Gastroesophageal sphincter (tissue), 4 donors: ENCODE measurements at regions not wholly inside any gene's neighbourhood (a gene's known extent, or its start where the extent isn't known, plus 50 kb on each side); places are given as distances from the start of the nearest gene placed in this dataset.

Experiments used
- ATAC-seq: fragments of 150-250 bp; one replicate; pipeline ENCODE4 v1.9.1; 2016; ENCODE audit warnings: mild to moderate bottlenecking, moderate library complexity
- H3K27ac ChIP-seq, 4 donors: fragments of 200-600 bp; sonication (generic) in 3 of 4; 1 replicate in 3 of 4; 2 replicates in 1 of 4; pipeline ENCODE4 v1.5.1; 2016 to 2019
- H3K27me3 ChIP-seq: fragments of 200-600 bp; sonication (generic); one replicate; pipeline ENCODE4 v1.5.1; 2019
- H3K36me3 ChIP-seq, 2 donors: fragments of 200-600 bp; sonication (generic); one replicate each; pipeline ENCODE4 v1.5.1; 2019; ENCODE audit warnings: control low read depth in 1 of 2
- H3K4me1 ChIP-seq, 3 donors: fragments of 200-600 bp; sonication (generic); 1 replicate in 2 of 3; 2 replicates in 1 of 3; pipeline ENCODE4 v1.5.1; 2016 to 2019; ENCODE audit warnings: control low read depth in 2 of 3
- H3K4me3 ChIP-seq, 2 donors: fragments of 200-600 bp; sonication (generic); one replicate each; pipeline ENCODE4 v1.5.1; 2019; ENCODE audit warnings: mild to moderate bottlenecking in 1 of 2, moderate library complexity in 1 of 2
- H3K9me3 ChIP-seq, 3 donors: fragments of 200-600 bp; sonication (generic); one replicate each; pipeline ENCODE4 v1.5.1; 2017 to 2019; ENCODE audit warnings: control low read depth in 2 of 3
- EP300 ChIP-seq: sonication (generic); formaldehyde crosslinking; IDR thresholded peaks from one replicate; pipeline ENCODE4 v1.6.1; 2017; ENCODE audit warnings: antibody characterized with exemption, mild to moderate bottlenecking
- POLR2A ChIP-seq, 2 donors: fragments of 450-650 bp; IDR thresholded peaks; one replicate each; pipeline ENCODE4 v1.6.1; 2017; ENCODE audit warnings: antibody characterized with exemption in 2 of 2, mild to moderate bottlenecking in 2 of 2, moderate library complexity in 1 of 2
- POLR2AphosphoS5 ChIP-seq: sonication (generic); formaldehyde crosslinking; IDR thresholded peaks from one replicate; pipeline ENCODE4 v1.6.1; 2017; ENCODE audit warnings: antibody characterized with exemption
- WGBS, 2 donors: methylation state at CpG; one replicate each; pipeline ENCODE4 v1.1.5; 2018; ENCODE audit warnings: low coverage in 1 of 2; 5-methylcytosine and 5-hydroxymethylcytosine counted together
- TF ChIP-seq, protein P1 (sequence below), 4 experiments: fragments of 200-600 bp in 2 of 4; fragments of 450-650 bp in 2 of 4; sonication (generic) in 1 of 4; IDR thresholded peaks; one replicate each; pipeline ENCODE4 v1.5.1; 2017 to 2019; ENCODE audit warnings: antibody characterized with exemption in 4 of 4, mild to moderate bottlenecking in 2 of 4, moderate library complexity in 2 of 4

DNA sequence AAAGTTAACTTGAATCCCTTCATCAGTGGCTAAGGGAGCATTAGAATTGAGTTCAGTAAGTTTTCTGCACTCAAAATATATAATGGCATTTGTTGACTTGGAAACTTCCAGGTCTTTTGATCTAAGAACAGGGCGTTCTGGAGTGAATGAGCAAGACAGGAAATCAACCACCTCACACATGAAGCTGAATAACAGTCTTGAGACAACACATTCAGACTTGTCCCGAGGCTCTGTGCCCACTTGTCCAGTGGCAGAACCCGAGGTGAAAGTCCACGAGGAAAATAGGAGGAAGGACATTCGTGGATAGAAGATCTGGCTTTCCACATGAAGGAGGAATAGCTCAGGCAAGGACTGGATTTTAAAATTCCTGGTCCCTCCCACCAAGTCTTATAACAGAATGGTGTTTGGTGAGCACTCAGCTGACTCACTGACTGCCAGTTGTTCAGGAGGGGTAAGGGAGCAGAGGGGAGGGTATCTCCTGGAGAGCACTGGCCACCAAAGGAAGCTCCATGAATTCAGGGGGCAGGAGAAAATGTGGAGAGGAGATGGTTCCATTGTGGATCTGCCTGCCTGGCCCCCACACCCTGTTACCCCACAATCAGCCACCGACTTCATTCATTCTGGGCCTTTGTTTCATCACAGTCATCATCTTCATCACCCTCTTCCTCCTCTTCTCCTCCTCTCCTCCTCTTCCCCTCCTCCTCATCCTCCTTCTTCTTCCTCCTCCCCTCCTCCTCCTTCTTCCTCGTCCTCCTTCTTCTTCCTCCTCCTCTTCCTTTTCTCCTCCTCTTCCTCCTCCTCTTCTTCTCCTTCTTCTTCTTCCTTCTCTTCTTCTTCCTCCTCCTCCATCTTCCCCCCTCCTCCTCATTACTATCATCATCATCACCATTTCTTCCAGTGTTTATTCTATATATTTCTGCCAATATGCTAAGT, 620.1 kb downstream of the MED13L start:
- Histone ChIP-seq H3K27ac (no peak overlapping the region), H3K27me3 (peaks cover under 1% of the 10 kb centered on the region), H3K36me3 (no peaks in the 10 kb centered on the region), H3K9me3 (no peaks in the 10 kb centered on the region), H3K4me3 (no peak overlapping the region), H3K4me1 (peaks cover 0 to 5% (median 0%) of the 10 kb centered on the region in 3 donors)
- no peak for TF ChIP-seq POLR2A (IDR thresholded peaks at IDR 0.05)
- no peak for TF ChIP-seq EP300
- TF ChIP-seq POLR2AphosphoS5: no peak
- TF ChIP-seq, protein P1, sequence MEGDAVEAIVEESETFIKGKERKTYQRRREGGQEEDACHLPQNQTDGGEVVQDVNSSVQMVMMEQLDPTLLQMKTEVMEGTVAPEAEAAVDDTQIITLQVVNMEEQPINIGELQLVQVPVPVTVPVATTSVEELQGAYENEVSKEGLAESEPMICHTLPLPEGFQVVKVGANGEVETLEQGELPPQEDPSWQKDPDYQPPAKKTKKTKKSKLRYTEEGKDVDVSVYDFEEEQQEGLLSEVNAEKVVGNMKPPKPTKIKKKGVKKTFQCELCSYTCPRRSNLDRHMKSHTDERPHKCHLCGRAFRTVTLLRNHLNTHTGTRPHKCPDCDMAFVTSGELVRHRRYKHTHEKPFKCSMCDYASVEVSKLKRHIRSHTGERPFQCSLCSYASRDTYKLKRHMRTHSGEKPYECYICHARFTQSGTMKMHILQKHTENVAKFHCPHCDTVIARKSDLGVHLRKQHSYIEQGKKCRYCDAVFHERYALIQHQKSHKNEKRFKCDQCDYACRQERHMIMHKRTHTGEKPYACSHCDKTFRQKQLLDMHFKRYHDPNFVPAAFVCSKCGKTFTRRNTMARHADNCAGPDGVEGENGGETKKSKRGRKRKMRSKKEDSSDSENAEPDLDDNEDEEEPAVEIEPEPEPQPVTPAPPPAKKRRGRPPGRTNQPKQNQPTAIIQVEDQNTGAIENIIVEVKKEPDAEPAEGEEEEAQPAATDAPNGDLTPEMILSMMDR (IDR thresholded peaks at IDR 0.05): no peak
- WGBS, 2 donors: 90 to 93% methylated on average over 5 to 6 of the region's 7 CpGs
- no peak for ATAC-seq

DNA sequence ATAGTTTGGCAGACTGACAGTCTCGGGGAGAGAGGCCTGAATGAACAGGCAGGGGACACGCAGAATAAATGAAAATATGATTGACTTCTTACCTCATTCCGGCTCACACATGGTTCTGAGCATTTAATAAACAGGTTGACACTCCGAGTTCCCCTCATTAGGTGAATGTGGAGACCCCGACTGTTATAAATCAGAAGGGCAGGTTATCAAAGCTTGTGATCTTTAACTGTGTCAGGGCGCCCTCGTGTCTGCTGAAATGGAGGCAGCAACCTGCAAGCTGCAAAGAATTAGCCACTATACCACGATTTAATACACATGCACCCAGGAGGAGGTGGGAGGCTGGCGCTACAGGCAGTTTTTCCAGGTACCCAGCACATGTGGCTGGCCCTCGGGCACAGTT, 627.5 kb downstream of the MED13L start:
- Histone ChIP-seq H3K9me3 (no peaks in the 10 kb centered on the region), H3K27me3 (peaks cover 23% of the 10 kb centered on the region), H3K27ac (no peak overlapping the region), H3K4me1 (no peaks in the 10 kb centered on the region), H3K36me3 (no peaks in the 10 kb centered on the region), H3K4me3 (no peak overlapping the region)
- TF ChIP-seq, protein P1 (IDR thresholded peaks at IDR 0.05): no peak
- no peak for TF ChIP-seq EP300
- no peak for TF ChIP-seq POLR2AphosphoS5
- TF ChIP-seq POLR2A (IDR thresholded peaks at IDR 0.05): no peak
- no peak for ATAC-seq
- WGBS, 2 donors: 22 to 33% methylated on average over 4 to 10 of the region's 10 CpGs

DNA sequence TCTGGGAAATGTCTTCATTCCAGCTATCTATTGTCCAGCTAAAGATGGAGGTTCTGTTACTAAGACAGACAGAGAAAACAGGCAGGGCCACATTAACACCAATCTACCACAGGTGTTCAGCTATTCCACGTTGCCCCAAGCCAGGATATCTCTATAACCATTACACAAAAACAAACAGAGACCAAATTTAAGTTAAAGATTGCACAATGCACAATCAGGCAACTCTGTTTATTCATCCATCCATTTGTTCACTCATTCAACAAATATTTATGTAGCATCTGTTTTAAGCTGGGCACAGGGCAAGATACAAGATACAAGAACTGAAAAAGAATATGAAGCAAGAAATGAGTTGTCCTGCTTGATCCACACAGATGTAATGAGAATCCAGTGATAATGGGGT, 629.0 kb downstream of the MED13L start:
- H3K4me1 ChIP-seq: no peaks in the 10 kb centered on the region
- no peaks in the 10 kb centered on the region for H3K9me3 ChIP-seq
- no peaks in the 10 kb centered on the region for H3K36me3 ChIP-seq
- TF ChIP-seq POLR2A (IDR thresholded peaks at IDR 0.05) (no peak), EP300 (no peak), POLR2AphosphoS5 (no peak)
- TF ChIP-seq, protein P1 (IDR thresholded peaks at IDR 0.05): no peak
- 40 to 56% methylated on average over 1 of the region's 1 CpG for WGBS, 2 donors
- no peak overlapping the region for H3K4me3 ChIP-seq
- no peak for ATAC-seq
- H3K27ac ChIP-seq: no peak overlapping the region
- H3K27me3 ChIP-seq: peaks cover 25% of the 10 kb centered on the region

DNA sequence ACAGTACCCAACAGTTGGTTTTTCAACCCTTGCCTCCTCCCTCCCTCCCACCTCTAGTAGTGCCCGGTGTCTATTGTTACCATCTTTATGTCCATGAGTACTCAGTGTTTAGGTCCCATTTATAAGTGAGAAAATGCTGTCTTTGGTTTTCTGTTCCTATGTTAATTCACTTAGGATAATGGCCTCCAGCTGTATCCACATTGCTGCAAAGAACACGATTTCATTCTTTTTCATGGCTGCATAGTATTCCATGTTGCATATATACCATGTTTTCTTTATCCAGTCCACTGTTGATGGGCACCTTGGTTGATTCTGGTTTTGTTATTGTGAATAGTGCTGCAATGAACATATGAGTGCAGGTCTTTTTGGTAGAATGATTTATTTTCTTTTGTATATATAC, 631.3 kb downstream of the MED13L start:
- peaks cover 0 to 5% (median 0%) of the 10 kb centered on the region in 3 donors for H3K9me3 ChIP-seq
- ATAC-seq: no peak
- no peak overlapping the region for H3K27ac ChIP-seq
- TF ChIP-seq, protein P1 (IDR thresholded peaks at IDR 0.05): no peak
- TF ChIP-seq POLR2A (IDR thresholded peaks at IDR 0.05) (no peak), EP300 (no peak), POLR2AphosphoS5 (no peak)
- H3K4me3 ChIP-seq: no peak overlapping the region
- H3K36me3 ChIP-seq: no peaks in the 10 kb centered on the region
- H3K27me3 ChIP-seq: peaks cover 18% of the 10 kb centered on the region
- no peaks in the 10 kb centered on the region for H3K4me1 ChIP-seq
- WGBS, 2 donors: 84 to 94% methylated on average over 2 of the region's 2 CpGs

DNA sequence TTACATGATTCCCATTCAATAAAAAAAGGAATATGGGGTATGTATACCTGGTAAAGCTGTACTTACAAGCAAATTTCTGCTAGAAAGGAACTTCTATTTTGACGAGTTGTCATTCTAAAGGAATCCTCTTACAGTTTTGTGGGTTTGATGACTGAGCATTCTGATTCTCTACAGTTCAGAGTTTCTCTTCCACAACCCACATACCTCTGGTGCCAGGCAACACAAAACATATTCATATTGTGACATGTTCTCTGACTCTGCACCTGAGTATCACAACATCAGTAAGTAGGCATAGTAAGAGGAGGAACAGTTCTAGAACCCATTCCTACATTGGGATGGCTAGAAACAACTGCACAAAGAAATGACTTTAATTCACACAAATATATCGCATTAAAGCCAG, 636.6 kb downstream of the MED13L start:
- no peak for ATAC-seq
- peaks cover 5% of the 10 kb centered on the region for H3K27me3 ChIP-seq
- H3K4me1 ChIP-seq: no peaks in the 10 kb centered on the region
- no peak overlapping the region for H3K4me3 ChIP-seq
- TF ChIP-seq POLR2A (IDR thresholded peaks at IDR 0.05) (no peak), EP300 (no peak), POLR2AphosphoS5 (no peak)
- TF ChIP-seq, protein P1 (IDR thresholded peaks at IDR 0.05): no peak
- WGBS, 2 donors: 77 to 90% methylated on average over 2 of the region's 2 CpGs
- no peaks in the 10 kb centered on the region for H3K36me3 ChIP-seq
- H3K27ac ChIP-seq: no peak overlapping the region
- H3K9me3 ChIP-seq: peaks cover 0 to 5% (median 0%) of the 10 kb centered on the region in 3 donors
